Smooth muscle cell (in vitro differentiated cells): ENCODE measurements at regions not wholly inside any gene's neighbourhood (a gene's known extent, or its start where the extent isn't known, plus 50 kb on each side); places are given as distances from the start of the nearest gene placed in this dataset.

ENCODE experiments used
- DNase-seq: peaks from one replicate; lab custom pipeline; 2025; ENCODE audit not compliant: unreplicated experiment; lab: John Stamatoyannopoulos, UW
- H2AFZ ChIP-seq: fragments of 200-600 bp; sonication (generic); 2 replicates; pipeline ENCODE4 v1.6.0; 2016; ENCODE audit warnings: antibody characterized with exemption, low read depth, mild to moderate bottlenecking
- H3F3A ChIP-seq: fragments of 200-600 bp; sonication (generic); 2 replicates; pipeline ENCODE4 v1.6.0; 2017; ENCODE audit warnings: antibody characterized with exemption, low read depth
- H3K27ac ChIP-seq: fragments of 200-600 bp; sonication (generic); 2 replicates; pipeline ENCODE4 v1.5.1; 2016; ENCODE audit warnings: low read depth, mild to moderate bottlenecking
- H3K27me3 ChIP-seq: fragments of 200-600 bp; sonication (generic); 2 replicates; pipeline ENCODE4 v1.6.1; 2016; ENCODE audit warnings: low read depth, mild to moderate bottlenecking
- H3K36me3 ChIP-seq: fragments of 200-600 bp; sonication (generic); 2 replicates; pipeline ENCODE4 v1.5.1; 2016; ENCODE audit warnings: low read depth
- H3K4me1 ChIP-seq: fragments of 200-600 bp; sonication (generic); 2 replicates; pipeline ENCODE4 v1.5.1; 2016; ENCODE audit warnings: low read depth
- H3K4me2 ChIP-seq: fragments of 200-600 bp; sonication (generic); 2 replicates; pipeline ENCODE4 v1.6.0; 2016; ENCODE audit warnings: mild to moderate bottlenecking
- H3K4me3 ChIP-seq: fragments of 200-600 bp; sonication (generic); 2 replicates; pipeline ENCODE4 v1.5.1; 2016; ENCODE audit warnings: mild to moderate bottlenecking
- H3K79me2 ChIP-seq: fragments of 200-600 bp; sonication (generic); 2 replicates; pipeline ENCODE4 v1.6.0; 2016; ENCODE audit warnings: low read depth, mild to moderate bottlenecking
- H3K9ac ChIP-seq: fragments of 200-600 bp; sonication (generic); 2 replicates; pipeline ENCODE4 v1.6.0; 2016; ENCODE audit warnings: low read depth
- H3K9me3 ChIP-seq: fragments of 200-600 bp; sonication (generic); replicated peaks from 2 replicates; pipeline ENCODE4 v1.5.1; 2016; ENCODE audit warnings: low read depth
- H4K20me1 ChIP-seq: fragments of 200-600 bp; sonication (generic); 2 replicates; pipeline ENCODE4 v1.6.0; 2016; ENCODE audit warnings: low read depth
- WGBS: methylation state at CpG from one replicate; pipeline ENCODE4 v1.1.7; 2016; ENCODE audit warnings: low lambda C conversion rate; 5-methylcytosine and 5-hydroxymethylcytosine counted together
- TF ChIP-seq, protein P1 (sequence below): fragments of 200-600 bp; sonication (generic); IDR thresholded peaks from 2 replicates; pipeline ENCODE4 v1.5.1; 2017; ENCODE audit warnings: borderline replicate concordance, mild to moderate bottlenecking, antibody characterized with exemption; ENCODE audit not compliant: insufficient read depth, poor library complexity, severe bottlenecking

DNA sequence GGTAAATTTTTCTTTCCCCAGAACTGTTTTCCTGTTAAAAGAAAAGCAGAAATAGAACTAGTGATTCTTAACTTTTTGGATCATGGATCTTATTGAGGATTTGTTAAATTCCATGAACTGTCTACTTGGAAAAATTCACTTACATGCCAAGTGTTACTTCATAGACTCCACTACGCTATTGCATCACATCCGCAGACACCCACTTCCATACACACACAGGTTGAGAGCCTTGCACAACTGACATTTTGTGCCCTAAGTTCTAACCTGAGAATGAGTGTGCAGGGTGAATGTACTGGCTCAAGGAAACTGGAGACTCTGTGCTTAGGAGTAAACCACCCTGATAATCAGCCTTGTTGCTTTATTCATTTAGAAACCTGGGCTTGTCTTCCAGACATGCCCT is 250.5 kb upstream of the EDA2R start:
- Histone ChIP-seq H3K4me3 (no peak overlapping the region), H3K27me3 (no peaks in the 10 kb centered on the region), H3F3A (no peaks in the 10 kb centered on the region), H3K27ac (no peak overlapping the region), H2AFZ (no peak overlapping the region), H3K9ac (no peak overlapping the region), H4K20me1 (no peaks in the 10 kb centered on the region), H3K79me2 (no peaks in the 10 kb centered on the region), H3K9me3 (no peaks in the 10 kb centered on the region), H3K4me1 (no peaks in the 10 kb centered on the region), H3K36me3 (no peaks in the 10 kb centered on the region), H3K4me2 (no peak overlapping the region)
- 81% methylated on average over 2 of the region's 2 CpGs for WGBS
- TF ChIP-seq, protein P1, sequence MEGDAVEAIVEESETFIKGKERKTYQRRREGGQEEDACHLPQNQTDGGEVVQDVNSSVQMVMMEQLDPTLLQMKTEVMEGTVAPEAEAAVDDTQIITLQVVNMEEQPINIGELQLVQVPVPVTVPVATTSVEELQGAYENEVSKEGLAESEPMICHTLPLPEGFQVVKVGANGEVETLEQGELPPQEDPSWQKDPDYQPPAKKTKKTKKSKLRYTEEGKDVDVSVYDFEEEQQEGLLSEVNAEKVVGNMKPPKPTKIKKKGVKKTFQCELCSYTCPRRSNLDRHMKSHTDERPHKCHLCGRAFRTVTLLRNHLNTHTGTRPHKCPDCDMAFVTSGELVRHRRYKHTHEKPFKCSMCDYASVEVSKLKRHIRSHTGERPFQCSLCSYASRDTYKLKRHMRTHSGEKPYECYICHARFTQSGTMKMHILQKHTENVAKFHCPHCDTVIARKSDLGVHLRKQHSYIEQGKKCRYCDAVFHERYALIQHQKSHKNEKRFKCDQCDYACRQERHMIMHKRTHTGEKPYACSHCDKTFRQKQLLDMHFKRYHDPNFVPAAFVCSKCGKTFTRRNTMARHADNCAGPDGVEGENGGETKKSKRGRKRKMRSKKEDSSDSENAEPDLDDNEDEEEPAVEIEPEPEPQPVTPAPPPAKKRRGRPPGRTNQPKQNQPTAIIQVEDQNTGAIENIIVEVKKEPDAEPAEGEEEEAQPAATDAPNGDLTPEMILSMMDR, result no peak
- no peak for DNase-seq

DNA sequence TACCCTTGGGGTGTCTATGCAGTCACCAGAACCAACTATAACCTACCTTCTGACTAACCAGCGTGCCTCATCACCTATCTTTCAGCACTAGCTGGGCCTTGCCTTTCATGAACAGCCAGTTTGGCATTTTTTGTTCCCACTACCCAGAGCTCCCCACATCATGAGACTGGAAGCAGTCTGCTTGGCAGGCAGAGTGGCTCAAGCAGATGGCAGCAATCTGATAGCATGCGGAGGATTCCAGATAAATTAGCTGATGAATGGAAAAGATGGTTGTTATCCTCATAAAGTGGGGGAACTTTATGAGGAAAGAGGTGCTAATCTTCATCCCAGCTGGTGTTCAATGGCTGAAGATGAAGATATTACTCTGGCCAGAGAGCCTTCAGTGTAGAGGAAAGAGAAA is 243.2 kb upstream of the EDA2R start:
- no peaks in the 10 kb centered on the region for H3K27me3 ChIP-seq
- no peaks in the 10 kb centered on the region for H3K36me3 ChIP-seq
- H3K4me2 ChIP-seq, result no peak overlapping the region
- no peaks in the 10 kb centered on the region for H3K4me1 ChIP-seq
- H3K79me2 ChIP-seq, result no peaks in the 10 kb centered on the region
- H4K20me1 ChIP-seq, result no peaks in the 10 kb centered on the region
- H3F3A ChIP-seq, result no peaks in the 10 kb centered on the region
- H3K9me3 ChIP-seq, result no peaks in the 10 kb centered on the region
- no peak for DNase-seq
- H2AFZ ChIP-seq, result no peak overlapping the region
- no peak overlapping the region for H3K9ac ChIP-seq
- TF ChIP-seq, protein P1, result no peak
- no peak overlapping the region for H3K27ac ChIP-seq
- no peak overlapping the region for H3K4me3 ChIP-seq
- 69% methylated on average over 2 of the region's 2 CpGs for WGBS

DNA sequence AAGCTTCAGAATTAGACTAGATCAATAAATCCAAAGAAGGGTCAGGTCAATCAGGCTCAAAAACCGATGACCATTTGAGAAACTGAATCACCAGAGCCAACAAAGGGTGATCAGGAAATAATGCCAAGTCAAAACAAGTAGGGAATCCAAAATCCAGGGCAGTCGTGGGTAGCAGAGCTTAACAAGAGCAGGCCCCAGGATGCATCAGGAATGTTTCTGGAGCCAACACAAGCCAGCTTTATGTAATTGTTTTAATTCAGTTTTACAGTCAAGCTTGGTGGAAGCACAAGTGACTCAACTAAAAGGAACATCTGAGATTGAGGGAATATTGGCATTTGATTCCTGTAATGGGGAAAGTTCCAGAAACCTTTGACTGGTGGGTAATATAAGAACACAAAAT is 237.9 kb upstream of the EDA2R start:
- no peak overlapping the region for H2AFZ ChIP-seq
- no peaks in the 10 kb centered on the region for H3K4me1 ChIP-seq
- no peaks in the 10 kb centered on the region for H3F3A ChIP-seq
- DNase-seq, result no peak
- H3K9ac ChIP-seq, result no peak overlapping the region
- no peaks in the 10 kb centered on the region for H4K20me1 ChIP-seq
- TF ChIP-seq, protein P1, result no peak
- no peaks in the 10 kb centered on the region for H3K9me3 ChIP-seq
- no peak overlapping the region for H3K4me2 ChIP-seq
- H3K4me3 ChIP-seq, result no peak overlapping the region
- no peaks in the 10 kb centered on the region for H3K36me3 ChIP-seq
- H3K27ac ChIP-seq, result no peak overlapping the region
- WGBS, result 27% methylated on average over 2 of the region's 2 CpGs
- no peaks in the 10 kb centered on the region for H3K79me2 ChIP-seq
- no peaks in the 10 kb centered on the region for H3K27me3 ChIP-seq

DNA sequence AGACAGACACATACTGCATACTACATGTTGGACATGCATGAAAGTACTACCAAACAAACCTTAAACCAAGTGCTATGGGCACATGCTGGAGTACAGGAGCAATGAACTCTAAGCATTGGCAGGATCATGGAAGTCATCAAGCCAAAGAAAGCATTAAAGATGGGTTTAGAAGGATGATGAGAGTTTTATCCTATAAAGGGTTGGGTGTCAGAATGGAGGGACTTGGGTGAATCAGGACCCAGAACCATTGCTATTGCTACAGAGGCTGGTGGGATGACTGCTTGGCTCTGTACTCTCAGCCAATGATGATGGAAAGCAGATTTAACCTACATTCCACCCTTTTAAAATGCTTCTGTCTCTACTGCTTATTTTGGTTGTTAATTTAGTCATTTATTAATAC is 233.9 kb upstream of the EDA2R start:
- TF ChIP-seq, protein P1, result no peak
- Histone ChIP-seq H3K27ac (no peak overlapping the region), H2AFZ (no peak overlapping the region)

More for the DNA sequence above, 233.9 kb upstream of the EDA2R start:
- Histone ChIP-seq H3K4me3 (no peak overlapping the region), H3K36me3 (no peaks in the 10 kb centered on the region), H3K9ac (no peak overlapping the region), H3K9me3 (no peaks in the 10 kb centered on the region), H3K27me3 (no peaks in the 10 kb centered on the region), H4K20me1 (no peaks in the 10 kb centered on the region), H3K79me2 (no peaks in the 10 kb centered on the region), H3K4me1 (no peaks in the 10 kb centered on the region), H3F3A (no peaks in the 10 kb centered on the region), H3K4me2 (no peak overlapping the region)
- no peak for DNase-seq
